Fibroblast of villous mesenchyme (primary cell): ENCODE measurements at regions not wholly inside any gene's neighbourhood (a gene's known extent, or its start where the extent isn't known, plus 50 kb on each side); places are given as distances from the start of the nearest gene placed in this dataset.

Source experiments
- DNase-seq: peaks from one replicate; pipeline ENCODE4 v3.0.0-alpha.2; 2010; ENCODE audit warnings: low read depth
- H3K4me3 ChIP-seq: 2 replicates; pipeline ENCODE4 v1.5.1; 2011; ENCODE audit warnings: low read depth, mild to moderate bottlenecking, low read length
- TF ChIP-seq, protein P1 (sequence below): IDR thresholded peaks from 2 replicates; pipeline ENCODE4 v1.5.1; 2012; ENCODE audit warnings: low read depth, mild to moderate bottlenecking, low read length; ENCODE audit not compliant: insufficient read depth

- H3K4me3 ChIP-seq = no peak overlapping the region
- TF ChIP-seq, protein P1, sequence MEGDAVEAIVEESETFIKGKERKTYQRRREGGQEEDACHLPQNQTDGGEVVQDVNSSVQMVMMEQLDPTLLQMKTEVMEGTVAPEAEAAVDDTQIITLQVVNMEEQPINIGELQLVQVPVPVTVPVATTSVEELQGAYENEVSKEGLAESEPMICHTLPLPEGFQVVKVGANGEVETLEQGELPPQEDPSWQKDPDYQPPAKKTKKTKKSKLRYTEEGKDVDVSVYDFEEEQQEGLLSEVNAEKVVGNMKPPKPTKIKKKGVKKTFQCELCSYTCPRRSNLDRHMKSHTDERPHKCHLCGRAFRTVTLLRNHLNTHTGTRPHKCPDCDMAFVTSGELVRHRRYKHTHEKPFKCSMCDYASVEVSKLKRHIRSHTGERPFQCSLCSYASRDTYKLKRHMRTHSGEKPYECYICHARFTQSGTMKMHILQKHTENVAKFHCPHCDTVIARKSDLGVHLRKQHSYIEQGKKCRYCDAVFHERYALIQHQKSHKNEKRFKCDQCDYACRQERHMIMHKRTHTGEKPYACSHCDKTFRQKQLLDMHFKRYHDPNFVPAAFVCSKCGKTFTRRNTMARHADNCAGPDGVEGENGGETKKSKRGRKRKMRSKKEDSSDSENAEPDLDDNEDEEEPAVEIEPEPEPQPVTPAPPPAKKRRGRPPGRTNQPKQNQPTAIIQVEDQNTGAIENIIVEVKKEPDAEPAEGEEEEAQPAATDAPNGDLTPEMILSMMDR = no peak
- DNase-seq = no peak
Measured at GRCh38 chr13:73292127-73292526, 233.3 kb downstream of the KLF5 start.

- TF ChIP-seq, protein P1 = no peak
- DNase-seq = no peak
- no peak overlapping the region for H3K4me3 ChIP-seq
Measured at GRCh38 chr13:73290844-73291243, 232.0 kb downstream of the KLF5 start.

- H3K4me3 ChIP-seq = no peak overlapping the region
- no peak for DNase-seq
- TF ChIP-seq, protein P1 = no peak
Measured at GRCh38 chr13:73288596-73288995, 229.8 kb downstream of the KLF5 start.

DNA sequence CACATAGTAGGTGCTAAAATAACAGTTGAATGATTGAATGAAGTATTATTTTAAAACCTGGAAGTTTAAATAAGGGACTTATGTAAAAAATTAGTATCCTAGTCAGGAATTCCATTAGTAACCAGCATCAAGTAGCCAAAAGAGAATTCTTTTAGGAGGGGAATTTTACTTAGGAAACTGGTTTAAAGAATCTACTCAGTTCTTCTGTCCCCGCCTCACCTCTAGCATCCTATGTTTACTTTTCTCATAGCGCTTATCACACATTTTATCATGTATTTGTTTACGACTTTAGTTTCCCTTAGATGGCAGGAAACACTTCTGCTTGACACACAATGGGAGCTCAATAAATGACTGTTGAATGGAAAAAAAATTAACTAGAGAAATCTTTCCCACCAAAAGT is 229.0 kb downstream of the KLF5 start:
- no peak overlapping the region for H3K4me3 ChIP-seq
- TF ChIP-seq, protein P1 = no peak
- DNase-seq = no peak

- TF ChIP-seq, protein P1 = no peak
- peak; percentile 25 for DNase-seq
- no peak overlapping the region for H3K4me3 ChIP-seq
Measured at GRCh38 chr13:73286942-73287620, 228.3 kb downstream of the KLF5 start.

DNA sequence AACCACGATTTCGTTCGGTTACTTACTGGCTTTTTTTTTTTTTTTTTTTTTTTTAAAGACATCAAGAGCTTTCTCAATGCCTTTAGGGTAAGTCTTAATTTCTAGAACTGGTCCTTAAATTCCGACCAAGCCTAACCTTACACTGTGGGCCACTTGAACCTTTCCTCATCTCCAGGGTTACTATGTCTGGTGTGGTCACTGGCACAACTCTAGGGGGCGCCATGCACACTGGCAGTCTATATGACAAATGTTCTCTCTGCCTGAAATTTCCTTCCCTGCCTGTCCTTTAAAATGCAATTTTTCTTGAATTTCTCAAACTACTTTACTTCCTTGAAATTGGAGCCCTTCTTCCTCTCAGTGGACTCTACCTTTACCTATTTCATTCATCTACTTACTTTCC is 227.4 kb downstream of the KLF5 start:
- DNase-seq = no peak
- H3K4me3 ChIP-seq = no peak overlapping the region
- TF ChIP-seq, protein P1 = no peak
